ENCODE measurements at regions not wholly inside any gene's neighbourhood (a gene's known extent, or its start where the extent isn't known, plus 50 kb on each side); places are given as distances from the start of the nearest gene placed in this dataset.
"Not testable (repeated sequence)": the region's sequence is repeated elsewhere in the genome, so short reads cannot be mapped to it uniquely, and the experiment has no call there.

GRCh38 chr2:142734770-142735169 lies 142.7 kb upstream of the KYNU start:
- Mint-ChIP-seq H3K4me3 (no peak overlapping the region), H3K27ac (no peak overlapping the region), H3K27me3 (no peaks in the 10 kb centered on the region), H3K4me1 (no peaks in the 10 kb centered on the region), H3K36me3 (no peaks in the 10 kb centered on the region), H3K9me3 (peaks cover 3% of the 10 kb centered on the region)
- no peak for ATAC-seq

- peaks cover 2% of the 10 kb centered on the region for H3K36me3 Mint-ChIP-seq
- H3K27ac Mint-ChIP-seq: no peak overlapping the region
- H3K4me3 Mint-ChIP-seq: no peak overlapping the region
- no peak for ATAC-seq
- H3K9me3 Mint-ChIP-seq: peaks cover 5% of the 10 kb centered on the region
- no peaks in the 10 kb centered on the region for H3K27me3 Mint-ChIP-seq
- no peaks in the 10 kb centered on the region for H3K4me1 Mint-ChIP-seq
Observed at GRCh38 chr2:142734231-142734630, 143.2 kb upstream of the KYNU start.

- not testable (repeated sequence) for H3K4me1 Mint-ChIP-seq, H3K27me3 Mint-ChIP-seq, H3K36me3 Mint-ChIP-seq, H3K4me3 Mint-ChIP-seq, H3K27ac Mint-ChIP-seq, ATAC-seq
- H3K9me3 Mint-ChIP-seq: peaks cover 12% of the 10 kb centered on the region
Observed at GRCh38 chr2:142729814-142730213, 147.7 kb upstream of the KYNU start.

GRCh38 chr2:142727821-142728478 lies 149.5 kb upstream of the KYNU start:
- H3K4me3 Mint-ChIP-seq, ATAC-seq, H3K27me3 Mint-ChIP-seq, H3K27ac Mint-ChIP-seq, H3K36me3 Mint-ChIP-seq, H3K4me1 Mint-ChIP-seq: not testable (repeated sequence)
- peaks cover 12% of the 10 kb centered on the region for H3K9me3 Mint-ChIP-seq

- Mint-ChIP-seq H3K9me3 (peaks cover 12% of the 10 kb centered on the region), H3K36me3 (peaks cover 7% of the 10 kb centered on the region), H3K27ac (no peak overlapping the region), H3K4me1 (peaks cover 7% of the 10 kb centered on the region), H3K4me3 (no peak overlapping the region), H3K27me3 (no peaks in the 10 kb centered on the region)
- ATAC-seq: no peak
Observed at GRCh38 chr2:142725386-142725785, 152.1 kb upstream of the KYNU start.

GRCh38 chr2:142724713-142725349 lies 152.6 kb upstream of the KYNU start:
- Mint-ChIP-seq H3K36me3 (peaks cover 7% of the 10 kb centered on the region), H3K9me3 (peaks cover 10% of the 10 kb centered on the region), H3K4me1 (peaks cover 7% of the 10 kb centered on the region), H3K27me3 (no peaks in the 10 kb centered on the region), H3K27ac (no peak overlapping the region), H3K4me3 (no peak overlapping the region)
- ATAC-seq: no peak

GRCh38 chr2:142724186-142724585 lies 153.3 kb upstream of the KYNU start:
- Mint-ChIP-seq H3K27me3 (no peaks in the 10 kb centered on the region), H3K9me3 (peaks cover 7% of the 10 kb centered on the region), H3K27ac (no peak overlapping the region), H3K4me3 (no peak overlapping the region), H3K4me1 (peaks cover 7% of the 10 kb centered on the region), H3K36me3 (peaks cover 5% of the 10 kb centered on the region)
- ATAC-seq: no peak

GRCh38 chr2:142723236-142723635 lies 154.2 kb upstream of the KYNU start:
- Mint-ChIP-seq H3K9me3 (peaks cover 4% of the 10 kb centered on the region), H3K4me1 (peaks cover 7% of the 10 kb centered on the region), H3K4me3 (no peak overlapping the region), H3K27me3 (no peaks in the 10 kb centered on the region), H3K27ac (no peak overlapping the region), H3K36me3 (no peaks in the 10 kb centered on the region)
- ATAC-seq: no peak

GRCh38 chr2:142722569-142722968 lies 154.9 kb upstream of the KYNU start:
- peaks cover under 1% of the 10 kb centered on the region for H3K9me3 Mint-ChIP-seq
- ATAC-seq: no peak

GRCh38 chr2:142722086-142722485 lies 155.4 kb upstream of the KYNU start:
- Mint-ChIP-seq H3K4me3 (no peak overlapping the region), H3K27ac (no peak overlapping the region), H3K36me3 (no peaks in the 10 kb centered on the region), H3K4me1 (peaks cover 7% of the 10 kb centered on the region), H3K9me3 (no peaks in the 10 kb centered on the region), H3K27me3 (no peaks in the 10 kb centered on the region)
- no peak for ATAC-seq

More at GRCh38 chr2:142722569-142722968, 154.9 kb upstream of the KYNU start:
- peaks cover 7% of the 10 kb centered on the region for H3K4me1 Mint-ChIP-seq
- no peaks in the 10 kb centered on the region for H3K36me3 Mint-ChIP-seq
- no peak overlapping the region for H3K27ac Mint-ChIP-seq
- H3K4me3 Mint-ChIP-seq: no peak overlapping the region
- H3K27me3 Mint-ChIP-seq: no peaks in the 10 kb centered on the region

- no peak overlapping the region for H3K27ac Mint-ChIP-seq
- H3K27me3 Mint-ChIP-seq: no peaks in the 10 kb centered on the region
- peaks cover 7% of the 10 kb centered on the region for H3K4me1 Mint-ChIP-seq
- no peaks in the 10 kb centered on the region for H3K36me3 Mint-ChIP-seq
- no peaks in the 10 kb centered on the region for H3K9me3 Mint-ChIP-seq
- no peak overlapping the region for H3K4me3 Mint-ChIP-seq
- no peak for ATAC-seq
Observed at GRCh38 chr2:142721015-142721414, 156.4 kb upstream of the KYNU start.

- ATAC-seq: no peak
- Mint-ChIP-seq H3K27me3 (no peaks in the 10 kb centered on the region), H3K27ac (no peak overlapping the region), H3K4me1 (peaks cover 6% of the 10 kb centered on the region), H3K36me3 (no peaks in the 10 kb centered on the region), H3K4me3 (no peak overlapping the region), H3K9me3 (no peaks in the 10 kb centered on the region)
Observed at GRCh38 chr2:142718576-142719155, 158.8 kb upstream of the KYNU start.

GRCh38 chr2:142716463-142717242 lies 160.8 kb upstream of the KYNU start:
- Mint-ChIP-seq H3K36me3 (no peaks in the 10 kb centered on the region), H3K9me3 (no peaks in the 10 kb centered on the region), H3K27me3 (peaks cover 16% of the 10 kb centered on the region), H3K4me1 (peaks cover 6% of the 10 kb centered on the region), H3K27ac (no peak overlapping the region), H3K4me3 (no peak overlapping the region)
- ATAC-seq: no peak

- H3K36me3 Mint-ChIP-seq: no peaks in the 10 kb centered on the region
- no peak for ATAC-seq
- H3K27me3 Mint-ChIP-seq: peaks cover 34% of the 10 kb centered on the region
- H3K9me3 Mint-ChIP-seq: no peaks in the 10 kb centered on the region
- H3K4me1 Mint-ChIP-seq: peaks cover 6% of the 10 kb centered on the region
- no peak overlapping the region for H3K4me3 Mint-ChIP-seq
- no peak overlapping the region for H3K27ac Mint-ChIP-seq
Observed at GRCh38 chr2:142714600-142714999, 162.9 kb upstream of the KYNU start.

- H3K27ac Mint-ChIP-seq: no peak overlapping the region
- peaks cover 34% of the 10 kb centered on the region for H3K27me3 Mint-ChIP-seq
- no peaks in the 10 kb centered on the region for H3K9me3 Mint-ChIP-seq
- no peak for ATAC-seq
- no peaks in the 10 kb centered on the region for H3K36me3 Mint-ChIP-seq
- H3K4me1 Mint-ChIP-seq: peaks cover 6% of the 10 kb centered on the region
- no peak overlapping the region for H3K4me3 Mint-ChIP-seq
Observed at GRCh38 chr2:142710336-142710735, 167.1 kb upstream of the KYNU start.

Measured in stimulated activated memory B cell treated with anti-CD40 and anti-IgM and Interleukin-4, amounts not matched to agents 10 μg/mL and 1 μg/mL and 100 μg/mL, for 72 hours (primary cell).